ENCODE measurements at regions not wholly inside any gene's neighbourhood (a gene's known extent, or its start where the extent isn't known, plus 50 kb on each side); places are given as distances from the start of the nearest gene placed in this dataset.

GRCh38 chr20:55253781-55254180 lies 751.5 kb downstream of the CBLN4 start:
- TF ChIP-seq EP300 (IDR thresholded peaks at IDR 0.05; ENCODE audit: borderline replicate concordance) (no peak), CREB1 (IDR thresholded peaks at IDR 0.05; ENCODE audit: low read depth) (no peak)
